ENCODE measurements at regions not wholly inside any gene's neighbourhood (a gene's known extent, or its start where the extent isn't known, plus 50 kb on each side); places are given as distances from the start of the nearest gene placed in this dataset.

DNA sequence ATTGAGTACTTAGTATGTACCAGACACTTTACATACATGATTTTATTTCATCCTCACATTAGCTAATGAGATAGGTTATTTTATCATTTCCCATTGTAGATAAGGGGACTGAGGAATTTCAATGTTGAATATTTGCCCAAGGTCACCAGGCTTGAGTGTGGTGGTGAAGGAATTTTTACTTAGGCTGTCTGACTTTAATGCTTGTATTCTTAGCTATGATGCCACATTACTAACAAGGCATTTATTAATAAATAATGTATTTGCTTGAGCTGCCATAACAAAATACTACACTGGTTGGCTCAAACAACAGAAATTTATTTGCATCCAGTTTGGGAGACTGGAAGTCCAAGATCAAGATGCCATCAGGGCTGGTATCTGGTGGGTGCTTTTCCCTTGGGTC lies 250.9 kb downstream of the GPD2 start:
- Histone ChIP-seq H3K36me3 (no peaks in the 10 kb centered on the region), H3K27me3 (ENCODE audit: insufficient read depth, low read depth, severe bottlenecking) (no peaks in the 10 kb centered on the region), H3K27ac (no peak overlapping the region), H3K9me3 (ENCODE audit: severe bottlenecking) (no peaks in the 10 kb centered on the region), H3K4me3 (ENCODE audit: low read depth, low read length) (no peak overlapping the region)
- TF ChIP-seq, protein P1, sequence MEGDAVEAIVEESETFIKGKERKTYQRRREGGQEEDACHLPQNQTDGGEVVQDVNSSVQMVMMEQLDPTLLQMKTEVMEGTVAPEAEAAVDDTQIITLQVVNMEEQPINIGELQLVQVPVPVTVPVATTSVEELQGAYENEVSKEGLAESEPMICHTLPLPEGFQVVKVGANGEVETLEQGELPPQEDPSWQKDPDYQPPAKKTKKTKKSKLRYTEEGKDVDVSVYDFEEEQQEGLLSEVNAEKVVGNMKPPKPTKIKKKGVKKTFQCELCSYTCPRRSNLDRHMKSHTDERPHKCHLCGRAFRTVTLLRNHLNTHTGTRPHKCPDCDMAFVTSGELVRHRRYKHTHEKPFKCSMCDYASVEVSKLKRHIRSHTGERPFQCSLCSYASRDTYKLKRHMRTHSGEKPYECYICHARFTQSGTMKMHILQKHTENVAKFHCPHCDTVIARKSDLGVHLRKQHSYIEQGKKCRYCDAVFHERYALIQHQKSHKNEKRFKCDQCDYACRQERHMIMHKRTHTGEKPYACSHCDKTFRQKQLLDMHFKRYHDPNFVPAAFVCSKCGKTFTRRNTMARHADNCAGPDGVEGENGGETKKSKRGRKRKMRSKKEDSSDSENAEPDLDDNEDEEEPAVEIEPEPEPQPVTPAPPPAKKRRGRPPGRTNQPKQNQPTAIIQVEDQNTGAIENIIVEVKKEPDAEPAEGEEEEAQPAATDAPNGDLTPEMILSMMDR (IDR thresholded peaks at IDR 0.05; ENCODE audit: low read depth, low read length): no peak
- no peak for DNase-seq

DNA sequence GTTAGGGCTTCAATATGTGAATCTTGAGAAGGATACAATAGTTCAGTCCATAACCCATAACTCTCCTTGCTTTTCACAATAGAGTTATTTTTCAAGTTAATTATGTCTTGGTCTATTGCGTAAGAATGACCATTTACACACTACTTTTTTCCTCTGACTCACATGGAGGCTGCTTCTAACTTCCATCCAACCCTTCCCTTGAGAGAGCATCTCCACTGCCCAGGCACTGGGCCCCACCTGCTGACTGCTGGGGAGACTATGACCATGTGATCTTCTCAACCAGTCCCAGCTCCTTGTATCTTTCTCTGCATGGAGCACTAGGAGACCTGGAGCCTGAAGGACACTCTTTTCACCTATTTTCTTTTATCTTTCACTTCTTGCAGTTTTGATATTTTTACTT lies 251.5 kb downstream of the GPD2 start:
- H3K27ac ChIP-seq: no peak overlapping the region
- H3K36me3 ChIP-seq: no peaks in the 10 kb centered on the region
- H3K9me3 ChIP-seq (ENCODE audit: severe bottlenecking): no peaks in the 10 kb centered on the region
- no peak for DNase-seq
- no peaks in the 10 kb centered on the region for H3K27me3 ChIP-seq (ENCODE audit: insufficient read depth, low read depth, severe bottlenecking)
- TF ChIP-seq, protein P1 (IDR thresholded peaks at IDR 0.05; ENCODE audit: low read depth, low read length): no peak
- H3K4me3 ChIP-seq (ENCODE audit: low read depth, low read length): no peak overlapping the region

DNA sequence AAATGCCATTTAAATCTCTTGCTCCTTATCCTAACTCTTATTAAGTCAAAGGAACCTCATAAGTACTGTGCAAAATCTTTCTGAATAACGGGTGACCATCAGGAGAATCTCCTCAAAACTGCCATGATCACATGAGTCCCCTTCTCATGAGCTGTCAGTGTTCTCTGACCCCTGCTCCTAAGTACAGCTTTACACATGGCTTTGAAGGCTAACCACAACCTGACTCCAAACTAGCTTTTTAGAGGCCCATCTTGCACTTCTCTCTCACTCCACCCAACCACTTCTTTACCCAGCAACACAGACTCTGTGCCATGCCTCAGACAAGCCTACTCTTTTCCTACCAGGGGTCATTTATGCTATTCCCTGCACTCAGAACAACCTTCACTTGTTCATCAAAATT lies 253.8 kb downstream of the GPD2 start:
- H3K27me3 ChIP-seq (ENCODE audit: insufficient read depth, low read depth, severe bottlenecking): no peaks in the 10 kb centered on the region

DNA sequence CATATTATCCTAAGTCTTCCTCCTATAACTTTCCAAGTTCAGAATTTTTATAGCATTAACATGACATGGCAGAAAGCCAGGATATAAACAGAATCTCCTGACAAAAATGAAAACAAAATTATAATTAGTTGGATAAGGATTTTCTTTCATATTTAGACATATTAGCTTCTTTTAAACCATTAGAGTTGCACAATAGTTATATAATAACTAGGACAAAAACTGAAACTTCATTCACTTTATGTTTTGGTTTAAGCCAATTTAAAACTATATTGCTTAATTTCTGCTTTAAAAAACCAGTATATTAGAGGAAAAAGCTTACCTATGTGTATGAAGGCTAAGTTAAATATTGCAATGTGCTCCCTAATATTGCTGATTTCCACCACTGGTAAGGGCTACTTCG lies 254.8 kb downstream of the GPD2 start:
- Histone ChIP-seq H3K36me3 (no peaks in the 10 kb centered on the region), H3K9me3 (ENCODE audit: severe bottlenecking) (no peaks in the 10 kb centered on the region), H3K27ac (no peak overlapping the region), H3K4me3 (ENCODE audit: low read depth, low read length) (no peak overlapping the region), H3K27me3 (ENCODE audit: insufficient read depth, low read depth, severe bottlenecking) (no peaks in the 10 kb centered on the region)
- TF ChIP-seq, protein P1 (IDR thresholded peaks at IDR 0.05; ENCODE audit: low read depth, low read length): no peak
- no peak for DNase-seq

More for the DNA sequence above, 253.8 kb downstream of the GPD2 start:
- no peaks in the 10 kb centered on the region for H3K9me3 ChIP-seq (ENCODE audit: severe bottlenecking)
- TF ChIP-seq, protein P1 (IDR thresholded peaks at IDR 0.05; ENCODE audit: low read depth, low read length): no peak
- H3K4me3 ChIP-seq (ENCODE audit: low read depth, low read length): no peak overlapping the region
- no peak for DNase-seq
- H3K36me3 ChIP-seq: no peaks in the 10 kb centered on the region
- no peak overlapping the region for H3K27ac ChIP-seq

DNA sequence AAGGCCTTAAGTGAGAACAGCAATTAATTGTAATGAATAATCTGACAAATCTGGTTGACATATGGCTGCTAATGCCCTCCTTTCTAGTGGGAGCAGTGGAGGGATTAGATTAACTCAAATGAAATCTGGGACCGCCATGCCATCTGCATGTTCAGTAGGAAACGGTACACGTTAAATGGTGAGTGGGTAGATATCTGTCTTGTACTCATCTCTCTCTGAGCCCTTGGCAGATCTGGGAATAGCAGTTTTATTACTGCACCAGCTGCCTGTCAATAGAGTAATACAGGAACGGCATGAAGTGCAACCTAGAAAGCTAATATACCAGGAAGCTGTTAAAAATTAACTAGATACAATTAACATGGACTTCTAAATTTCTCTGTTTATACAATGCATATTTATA lies 258.8 kb downstream of the GPD2 start:
- H3K36me3 ChIP-seq: no peaks in the 10 kb centered on the region
- TF ChIP-seq, protein P1 (IDR thresholded peaks at IDR 0.05; ENCODE audit: low read depth, low read length): no peak
- no peak overlapping the region for H3K4me3 ChIP-seq (ENCODE audit: low read depth, low read length)
- H3K27me3 ChIP-seq (ENCODE audit: insufficient read depth, low read depth, severe bottlenecking): no peaks in the 10 kb centered on the region
- DNase-seq: peak; percentile 80
- peak overlapping the region; percentile 61 for H3K27ac ChIP-seq
- no peaks in the 10 kb centered on the region for H3K9me3 ChIP-seq (ENCODE audit: severe bottlenecking)

DNA sequence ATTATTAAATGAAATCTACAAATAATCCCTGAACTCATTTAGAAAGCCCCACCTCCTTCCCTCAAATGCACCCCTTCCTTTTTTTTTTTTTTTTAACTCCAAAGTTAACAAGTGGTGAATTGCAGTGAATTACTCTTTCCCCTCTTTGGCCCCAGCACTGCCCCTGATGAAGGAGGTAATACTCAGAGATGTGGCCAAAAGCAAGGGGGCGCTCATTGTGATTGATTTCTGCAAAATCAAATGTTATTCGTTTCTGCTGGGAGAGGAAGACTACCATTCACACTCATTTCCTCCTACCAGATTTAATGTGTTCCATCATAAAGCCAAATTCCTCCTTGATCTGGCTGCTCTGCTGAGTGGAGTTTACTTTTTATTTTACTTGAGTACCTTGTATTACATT lies 259.4 kb downstream of the GPD2 start:
- DNase-seq: peak; percentile 16
- no peaks in the 10 kb centered on the region for H3K9me3 ChIP-seq (ENCODE audit: severe bottlenecking)
- H3K36me3 ChIP-seq: no peaks in the 10 kb centered on the region
- H3K27me3 ChIP-seq (ENCODE audit: insufficient read depth, low read depth, severe bottlenecking): no peaks in the 10 kb centered on the region
- TF ChIP-seq, protein P1 (IDR thresholded peaks at IDR 0.05; ENCODE audit: low read depth, low read length): peak; percentile 27; the same call in 1 of the 2 replicates
- no peak overlapping the region for H3K4me3 ChIP-seq (ENCODE audit: low read depth, low read length)
- H3K27ac ChIP-seq: peak overlapping the region; percentile 61
